ENCODE measurements at regions not wholly inside any gene's neighbourhood (a gene's known extent, or its start where the extent isn't known, plus 50 kb on each side); places are given as distances from the start of the nearest gene placed in this dataset.
A peak's percentile ranks its signal among the peaks of the same experiment; 100 is the strongest.
"Not testable (repeated sequence)": the region's sequence is repeated elsewhere in the genome, so short reads cannot be mapped to it uniquely, and the experiment has no call there.

DNA sequence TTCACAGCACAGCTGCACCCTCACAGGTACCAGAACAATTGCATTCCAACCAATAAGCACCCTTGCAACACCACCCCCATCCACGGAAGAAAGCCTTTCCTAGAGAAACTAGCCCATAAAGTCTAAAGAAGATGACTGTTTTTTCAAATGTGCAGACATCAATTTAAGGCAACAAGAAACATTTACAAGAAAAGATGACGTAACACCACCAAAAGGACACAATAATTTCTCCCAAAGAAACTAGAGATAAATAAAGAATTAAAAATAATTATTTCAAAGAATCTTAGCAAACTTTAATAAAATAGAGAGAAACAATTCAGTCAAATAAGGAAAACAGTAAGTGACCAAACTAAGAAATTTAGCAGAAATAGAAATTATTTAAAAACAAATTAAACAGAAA lies 352.3 kb upstream of the ATXN7L3B start:
- ATAC-seq (replicated peaks) (no peak), DNase-seq (no peak)
- Mint-ChIP-seq H3K36me3 (no peaks in the 10 kb centered on the region), H3K27me3 (no peaks in the 10 kb centered on the region), H3K27ac (no peak overlapping the region), H3K4me1 (no peaks in the 10 kb centered on the region), H3K9me3 (peaks cover 3 to 4% of the 10 kb centered on the region in 2 donors), H3K4me3 (no peak overlapping the region)

DNA sequence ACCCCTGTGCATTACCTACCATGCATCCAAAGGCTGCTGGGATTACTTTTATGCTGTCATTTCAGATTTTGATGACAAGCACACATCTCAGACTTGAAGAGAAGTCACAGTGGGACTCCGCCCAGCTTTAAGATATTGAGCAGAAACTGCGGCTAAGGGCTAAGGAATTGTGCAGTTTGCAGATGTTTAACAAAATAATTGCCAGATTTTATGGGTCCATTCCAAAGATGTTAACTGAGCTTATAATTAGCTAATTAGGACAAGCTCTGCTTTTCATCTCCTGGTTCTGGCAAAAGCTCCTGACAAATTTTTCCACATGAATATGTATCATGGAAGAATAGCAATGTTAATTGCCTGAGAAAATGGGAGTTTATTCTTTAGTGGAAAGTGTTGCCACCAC lies 344.4 kb upstream of the ATXN7L3B start:
- Mint-ChIP-seq H3K4me3 (no peak overlapping the region), H3K36me3 (no peaks in the 10 kb centered on the region), H3K9me3 (peaks cover 4 to 5% of the 10 kb centered on the region in 2 donors), H3K27ac (no peak overlapping the region), H3K27me3 (no peaks in the 10 kb centered on the region), H3K4me1 (no peaks in the 10 kb centered on the region)
- DNase-seq (no peak), ATAC-seq (replicated peaks) (no peak)

DNA sequence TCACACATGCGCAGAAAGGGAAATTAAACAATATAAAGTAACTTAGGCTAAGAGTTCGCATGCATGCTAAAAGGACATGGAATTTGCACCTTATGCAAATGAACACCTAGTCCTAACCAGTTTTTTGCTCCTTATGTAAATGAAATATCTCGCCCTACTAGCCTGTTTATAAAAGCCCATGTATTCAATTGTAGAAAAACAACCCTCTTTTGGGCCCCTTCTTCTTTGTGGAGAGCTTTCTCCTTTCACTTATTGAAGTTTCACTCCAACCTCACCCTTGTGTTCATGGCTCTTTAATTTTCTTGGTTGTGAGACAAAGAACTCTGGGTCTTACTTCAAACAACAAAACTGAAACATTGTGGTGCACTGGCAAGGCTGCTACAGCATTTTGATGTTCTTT lies 333.4 kb upstream of the ATXN7L3B start:
- no peak for ATAC-seq (replicated peaks)
- H3K4me1 Mint-ChIP-seq, result no peaks in the 10 kb centered on the region
- no peaks in the 10 kb centered on the region for H3K36me3 Mint-ChIP-seq

DNA sequence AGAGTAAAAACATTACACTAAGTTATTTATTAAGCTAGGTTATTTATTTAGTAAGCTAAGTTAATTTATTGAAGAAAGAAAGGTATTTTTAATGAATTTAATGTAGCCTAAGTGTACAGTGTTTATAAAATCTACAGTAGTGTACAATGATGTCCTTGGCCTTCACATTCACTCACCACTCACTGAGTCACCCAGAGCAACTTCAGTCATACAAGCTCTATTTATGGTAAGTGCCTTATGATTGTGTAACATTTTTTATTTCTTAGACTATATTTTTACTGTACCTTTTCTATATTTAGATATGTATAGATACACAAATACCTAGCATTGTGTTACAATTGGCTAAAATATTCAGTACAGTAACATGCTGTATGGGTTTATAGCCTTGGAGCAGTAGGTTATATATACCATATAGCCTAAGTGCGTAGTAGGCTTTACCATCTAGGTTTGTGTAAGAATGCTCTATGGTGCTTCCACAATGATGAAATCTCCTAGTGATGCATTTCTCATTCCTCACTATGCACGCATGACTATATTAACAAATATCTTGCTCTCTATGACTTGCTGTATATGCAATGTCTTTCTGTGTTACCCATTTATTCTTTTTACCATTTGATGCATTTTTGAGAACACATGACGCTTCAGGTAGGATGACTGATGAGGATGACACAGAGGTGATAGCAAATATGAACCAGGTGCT lies 309.6 kb upstream of the ATXN7L3B start:
- no peaks in the 10 kb centered on the region for H3K4me1 Mint-ChIP-seq
- no peaks in the 10 kb centered on the region for H3K27me3 Mint-ChIP-seq
- ATAC-seq (replicated peaks), result no peak
- no peaks in the 10 kb centered on the region for H3K36me3 Mint-ChIP-seq
- no peak overlapping the region for H3K4me3 Mint-ChIP-seq
- peaks cover 0 to 3% of the 10 kb centered on the region in 2 donors for H3K9me3 Mint-ChIP-seq
- DNase-seq, result no peak
- no peak overlapping the region for H3K27ac Mint-ChIP-seq

More for the DNA sequence above, 333.4 kb upstream of the ATXN7L3B start:
- no peak overlapping the region for H3K4me3 Mint-ChIP-seq
- no peak for DNase-seq
- no peak overlapping the region for H3K27ac Mint-ChIP-seq
- peaks cover 6 to 9% of the 10 kb centered on the region in 2 donors for H3K9me3 Mint-ChIP-seq
- no peaks in the 10 kb centered on the region for H3K27me3 Mint-ChIP-seq

DNA sequence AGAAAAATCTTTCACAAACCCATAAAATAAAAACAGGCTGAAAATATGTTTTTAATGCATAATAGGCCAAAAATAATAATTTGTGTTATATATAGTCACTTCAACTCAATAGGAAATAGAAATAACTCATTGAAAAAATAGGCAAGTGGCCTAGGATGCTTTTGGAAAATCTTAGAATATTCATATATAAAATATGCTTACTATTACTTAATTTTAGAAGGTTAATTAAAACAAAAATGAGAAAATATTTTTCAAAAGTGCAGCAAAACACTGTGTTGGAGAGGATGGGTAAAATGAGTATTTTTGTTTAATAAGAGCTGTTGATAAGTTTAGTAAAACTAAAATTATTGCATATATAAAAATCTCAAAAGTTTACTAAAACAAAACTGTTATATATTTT lies 308.0 kb upstream of the ATXN7L3B start:
- Mint-ChIP-seq H3K27me3 (no peaks in the 10 kb centered on the region), H3K9me3 (peaks cover 0 to 8% of the 10 kb centered on the region in 2 donors), H3K36me3 (no peaks in the 10 kb centered on the region), H3K27ac (no peak overlapping the region), H3K4me3 (no peak overlapping the region), H3K4me1 (no peaks in the 10 kb centered on the region)
- ATAC-seq (replicated peaks) (no peak), DNase-seq (no peak)

DNA sequence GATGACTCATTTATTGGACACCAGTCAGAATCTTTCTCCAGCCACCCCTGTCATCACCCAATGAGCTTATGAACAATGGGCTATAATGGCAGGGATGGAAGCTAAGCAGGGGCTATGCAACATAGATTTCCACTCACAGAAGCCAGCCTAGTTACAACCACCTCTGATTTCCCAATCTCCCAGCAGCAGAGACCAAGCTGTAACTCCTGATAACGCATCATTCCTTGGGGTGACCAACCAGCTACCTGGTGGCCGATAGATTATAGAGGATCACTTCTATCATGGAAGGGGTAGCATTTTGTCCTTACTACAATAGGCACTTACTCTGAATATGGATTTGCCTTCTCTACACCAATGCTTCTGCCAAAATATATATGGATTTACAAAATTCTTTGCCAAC lies 302.3 kb upstream of the ATXN7L3B start:
- H3K27ac Mint-ChIP-seq, result no peak overlapping the region
- H3K4me3 Mint-ChIP-seq, result no peak overlapping the region
- no peak for DNase-seq
- no peaks in the 10 kb centered on the region for H3K36me3 Mint-ChIP-seq
- no peaks in the 10 kb centered on the region for H3K27me3 Mint-ChIP-seq
- ATAC-seq (replicated peaks), result no peak
- H3K4me1 Mint-ChIP-seq, result no peaks in the 10 kb centered on the region
- H3K9me3 Mint-ChIP-seq, result peaks cover 14 to 18% of the 10 kb centered on the region in 2 donors

DNA sequence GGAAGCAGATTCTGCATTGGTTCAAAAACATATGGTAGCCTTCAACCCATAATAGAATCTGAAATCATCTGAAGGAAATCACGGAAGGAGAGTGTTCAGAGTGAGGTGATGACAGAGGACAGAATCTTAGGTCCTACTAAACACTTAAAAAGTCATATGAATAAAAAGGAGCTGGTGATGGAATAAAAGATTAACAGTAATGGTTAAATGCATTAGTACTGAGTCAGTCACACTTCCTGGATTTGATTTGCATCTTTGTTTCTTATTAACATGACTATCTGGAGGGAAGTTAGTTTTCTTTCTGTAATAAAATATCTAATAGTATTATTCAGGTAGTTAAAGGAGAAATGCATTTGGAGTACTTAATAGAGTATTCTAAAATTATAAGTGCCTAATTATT lies 296.3 kb upstream of the ATXN7L3B start:
- Mint-ChIP-seq H3K4me1 (no peaks in the 10 kb centered on the region), H3K27me3 (no peaks in the 10 kb centered on the region), H3K36me3 (no peaks in the 10 kb centered on the region), H3K27ac (no peak overlapping the region), H3K4me3 (no peak overlapping the region), H3K9me3 (peaks cover 14 to 16% of the 10 kb centered on the region in 2 donors)
- ATAC-seq (replicated peaks), result no peak
- no peak for DNase-seq

DNA sequence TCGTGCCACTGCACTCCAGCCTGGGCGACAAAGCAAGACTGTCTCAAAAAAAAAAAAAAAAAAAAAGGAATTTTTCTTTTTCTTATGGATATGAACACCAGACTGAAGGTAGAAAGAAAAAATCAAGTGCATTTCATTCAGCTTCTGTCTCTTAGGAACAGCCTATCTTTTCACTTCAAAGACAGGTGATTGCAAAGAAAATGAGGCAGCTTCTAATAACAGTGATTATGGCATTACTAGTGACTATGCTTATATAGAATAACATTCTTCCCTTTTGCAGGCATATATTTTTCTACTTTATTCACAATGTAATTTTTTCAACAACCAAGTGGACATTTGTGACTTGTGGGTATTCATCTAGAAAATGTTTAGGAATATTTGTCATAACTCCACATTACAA lies 295.5 kb upstream of the ATXN7L3B start:
- peaks cover 15 to 16% of the 10 kb centered on the region in 2 donors for H3K9me3 Mint-ChIP-seq
- no peaks in the 10 kb centered on the region for H3K4me1 Mint-ChIP-seq
- no peak for DNase-seq
- no peaks in the 10 kb centered on the region for H3K27me3 Mint-ChIP-seq
- ATAC-seq (replicated peaks), result no peak
- H3K4me3 Mint-ChIP-seq, result no peak overlapping the region
- H3K36me3 Mint-ChIP-seq, result no peaks in the 10 kb centered on the region
- no peak overlapping the region for H3K27ac Mint-ChIP-seq

DNA sequence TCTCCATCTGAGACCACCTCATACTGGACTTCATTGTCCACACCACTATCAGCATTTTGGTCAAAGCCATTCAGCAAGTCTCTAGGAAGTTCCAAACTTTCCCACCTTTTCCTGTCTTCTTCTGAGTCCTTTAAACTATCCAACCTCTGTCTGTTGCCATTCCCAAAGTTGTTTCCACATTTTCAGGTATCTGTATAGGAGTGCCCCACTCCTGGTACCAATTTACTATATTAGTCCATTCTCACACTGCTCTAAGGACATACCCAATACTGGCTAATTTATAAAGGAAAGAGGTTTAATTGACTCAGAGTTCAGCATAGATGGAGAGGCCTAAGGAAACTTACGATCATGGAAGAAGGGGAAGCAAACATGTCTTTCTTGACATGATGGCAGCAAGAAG lies 292.2 kb upstream of the ATXN7L3B start:
- H3K27ac Mint-ChIP-seq, result no peak overlapping the region
- no peaks in the 10 kb centered on the region for H3K36me3 Mint-ChIP-seq
- ATAC-seq (replicated peaks) (no peak), DNase-seq (no peak)
- no peaks in the 10 kb centered on the region for H3K4me1 Mint-ChIP-seq
- no peaks in the 10 kb centered on the region for H3K27me3 Mint-ChIP-seq
- H3K4me3 Mint-ChIP-seq, result no peak overlapping the region
- H3K9me3 Mint-ChIP-seq, result peaks cover 5 to 10% of the 10 kb centered on the region in 2 donors

DNA sequence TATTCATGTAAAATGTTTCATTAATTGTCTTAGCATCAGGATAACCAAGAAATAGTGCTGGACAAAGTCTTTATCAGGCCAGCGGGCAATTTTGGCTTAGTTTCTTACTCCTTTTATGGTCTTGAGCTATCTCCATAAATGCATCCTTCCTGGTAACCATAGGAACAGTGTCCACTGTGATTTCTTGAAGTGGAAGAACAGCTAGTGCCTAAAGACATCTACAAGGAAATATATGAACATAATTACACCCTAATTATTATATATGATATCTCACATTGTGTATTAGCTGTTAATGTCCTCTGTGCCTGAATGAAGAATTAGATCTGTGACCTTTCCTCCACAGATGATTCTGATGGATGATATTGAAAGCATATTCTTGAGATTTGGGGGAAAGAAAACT lies 286.7 kb upstream of the ATXN7L3B start:
- no peaks in the 10 kb centered on the region for H3K4me1 Mint-ChIP-seq
- H3K36me3 Mint-ChIP-seq, result no peaks in the 10 kb centered on the region
- H3K27ac Mint-ChIP-seq, result no peak overlapping the region
- H3K4me3 Mint-ChIP-seq, result no peak overlapping the region
- ATAC-seq (replicated peaks), result no peak
- no peaks in the 10 kb centered on the region for H3K27me3 Mint-ChIP-seq
- H3K9me3 Mint-ChIP-seq, result peaks cover 0 to 4% of the 10 kb centered on the region in 2 donors
- DNase-seq, result no peak

DNA sequence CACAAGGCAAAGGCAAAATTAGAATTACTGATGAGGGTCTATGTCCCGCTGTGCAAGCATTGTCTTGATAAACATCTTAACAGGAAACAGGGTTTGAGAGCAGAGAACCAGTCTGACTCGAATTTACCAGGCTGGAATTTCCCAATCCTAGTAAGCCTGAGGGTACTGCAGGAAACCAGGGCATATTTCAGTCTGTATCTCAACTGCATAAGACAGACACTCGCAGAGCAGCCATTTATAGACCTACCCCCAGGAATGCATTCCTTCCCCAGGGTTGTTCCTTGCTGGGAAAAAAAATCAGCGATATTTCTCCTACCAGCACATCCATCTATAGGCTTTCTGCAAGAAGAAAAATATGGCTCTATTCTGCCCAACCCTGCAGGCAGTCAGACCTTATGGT lies 283.8 kb upstream of the ATXN7L3B start:
- not testable (repeated sequence) for ATAC-seq (replicated peaks); H3K27ac Mint-ChIP-seq; H3K9me3 Mint-ChIP-seq; DNase-seq; H3K27me3 Mint-ChIP-seq; H3K36me3 Mint-ChIP-seq; H3K4me3 Mint-ChIP-seq; H3K4me1 Mint-ChIP-seq

DNA sequence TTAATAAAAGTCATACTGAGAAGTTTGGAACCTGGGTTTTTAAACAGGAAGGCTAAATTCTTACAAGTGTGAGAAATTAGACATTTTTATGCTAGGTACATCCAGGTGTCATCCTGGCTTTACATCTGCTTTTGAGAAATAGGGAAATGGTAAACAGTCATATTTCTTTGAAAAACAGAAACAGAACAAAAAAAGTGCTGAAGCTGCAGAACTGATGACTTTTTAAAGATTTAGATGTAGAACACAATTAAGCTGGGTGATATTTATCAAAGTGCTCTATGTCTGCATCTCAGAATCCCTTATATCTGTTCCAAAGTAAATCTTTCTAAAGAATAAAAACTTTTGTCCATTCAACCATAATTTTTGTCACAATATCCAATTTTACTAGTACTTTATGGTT lies 282.9 kb upstream of the ATXN7L3B start:
- Mint-ChIP-seq H3K27me3 (no peaks in the 10 kb centered on the region), H3K4me3 (no peak overlapping the region), H3K27ac (no peak overlapping the region), H3K36me3 (no peaks in the 10 kb centered on the region), H3K4me1 (no peaks in the 10 kb centered on the region), H3K9me3 (peaks cover 0 to 2% of the 10 kb centered on the region in 2 donors)
- DNase-seq (no peak), ATAC-seq (replicated peaks) (no peak)

DNA sequence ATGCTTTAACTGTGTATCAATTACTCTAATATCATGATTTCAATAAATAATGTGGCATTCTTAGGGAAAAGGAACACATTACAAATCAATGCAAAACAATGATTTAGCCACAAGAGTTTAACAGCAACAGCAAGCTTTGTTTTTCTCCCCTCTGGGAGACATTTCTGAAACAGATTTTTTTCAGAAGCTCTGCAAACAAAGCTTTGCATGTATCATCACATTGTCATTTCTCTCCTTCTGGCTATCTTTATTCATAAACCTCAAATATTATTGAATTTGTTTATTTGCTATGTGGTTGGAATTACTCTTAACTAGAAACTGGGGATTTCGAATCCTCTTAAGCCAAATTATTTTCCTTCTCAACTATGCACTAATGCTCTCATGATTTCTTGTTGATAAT lies 278.4 kb upstream of the ATXN7L3B start:
- H3K27me3 Mint-ChIP-seq, result no peaks in the 10 kb centered on the region
- no peaks in the 10 kb centered on the region for H3K9me3 Mint-ChIP-seq
- no peak overlapping the region for H3K4me3 Mint-ChIP-seq
- H3K36me3 Mint-ChIP-seq, result no peaks in the 10 kb centered on the region
- no peaks in the 10 kb centered on the region for H3K4me1 Mint-ChIP-seq
- DNase-seq (no peak), ATAC-seq (replicated peaks) (no peak)
- H3K27ac Mint-ChIP-seq, result no peak overlapping the region

DNA sequence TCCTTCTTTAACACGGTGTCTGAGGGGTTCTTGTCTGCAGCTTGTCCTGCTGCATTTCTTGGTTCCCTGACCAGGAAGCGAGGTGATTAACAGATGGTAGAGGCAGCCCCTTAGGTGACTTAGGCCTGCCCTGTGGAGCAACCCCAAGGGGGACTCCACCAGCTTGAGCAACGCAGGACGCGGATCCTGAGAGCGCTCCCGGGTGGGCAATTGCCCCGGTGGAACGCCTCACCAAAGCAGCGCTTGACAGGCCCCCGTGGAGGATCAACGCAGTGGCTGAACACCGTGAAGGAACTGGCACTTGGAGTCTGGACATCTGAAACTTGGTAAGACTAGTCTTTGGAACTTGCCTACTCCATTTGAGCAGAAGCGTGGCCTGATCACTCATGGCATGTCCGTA lies 272.9 kb upstream of the ATXN7L3B start:
- Mint-ChIP-seq H3K36me3 (no peaks in the 10 kb centered on the region), H3K27ac (peak overlapping the region; percentile 37), H3K4me1 (no peaks in the 10 kb centered on the region), H3K9me3 (peaks cover 4 to 8% of the 10 kb centered on the region in 2 donors), H3K4me3 (no peak overlapping the region), H3K27me3 (no peaks in the 10 kb centered on the region)
- DNase-seq, result no peak
- no peak for ATAC-seq (replicated peaks)

DNA sequence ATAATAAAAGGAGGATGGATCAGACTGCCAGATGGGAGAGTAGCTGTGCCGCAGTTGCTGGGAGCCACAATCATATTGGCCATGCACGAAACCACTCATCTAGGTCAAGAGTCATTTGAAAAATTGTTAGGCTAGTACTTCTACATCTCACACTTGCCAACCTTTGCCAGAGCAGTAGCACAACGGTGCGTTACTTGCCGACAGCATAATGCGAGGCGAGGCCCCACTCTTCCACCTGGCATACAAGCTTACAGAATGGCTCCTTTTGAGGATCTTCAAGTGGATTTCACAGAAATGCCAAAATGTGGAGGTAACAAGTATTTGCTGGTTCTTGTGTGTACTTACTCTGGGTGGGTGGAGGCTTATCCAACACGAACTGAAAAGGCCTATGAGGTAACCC lies 268.3 kb upstream of the ATXN7L3B start:
- not testable (repeated sequence) for H3K36me3 Mint-ChIP-seq; DNase-seq; H3K9me3 Mint-ChIP-seq; H3K4me3 Mint-ChIP-seq; H3K27ac Mint-ChIP-seq; ATAC-seq (replicated peaks); H3K27me3 Mint-ChIP-seq; H3K4me1 Mint-ChIP-seq
